Glutamatergic neuron (in vitro differentiated cells): ENCODE measurements at regions not wholly inside any gene's neighbourhood (a gene's known extent, or its start where the extent isn't known, plus 50 kb on each side); places are given as distances from the start of the nearest gene placed in this dataset.

Source experiments
- DNase-seq: peaks from one replicate; pipeline ENCODE4 v3.0.0; 2022
- H3K27ac Mint-ChIP-seq: one replicate; pipeline ENCODE4 v1.8.0; 2020; ENCODE audit warnings: mild to moderate bottlenecking, mixed read lengths, inconsistent platforms; ENCODE audit not compliant: unreplicated experiment
- H3K27me3 Mint-ChIP-seq: one replicate; pipeline ENCODE4 v1.8.0; 2020; ENCODE audit warnings: mild to moderate bottlenecking, moderate library complexity, mixed read lengths, inconsistent platforms; ENCODE audit not compliant: unreplicated experiment
- H3K36me3 Mint-ChIP-seq: one replicate; pipeline ENCODE4 v1.8.0; 2020; ENCODE audit warnings: mild to moderate bottlenecking, mixed read lengths, inconsistent platforms; ENCODE audit not compliant: unreplicated experiment
- H3K4me1 Mint-ChIP-seq: one replicate; pipeline ENCODE4 v1.8.0; 2020; ENCODE audit warnings: mild to moderate bottlenecking, low read depth, mixed read lengths, inconsistent platforms; ENCODE audit not compliant: unreplicated experiment
- H3K4me3 Mint-ChIP-seq: one replicate; pipeline ENCODE4 v1.8.0; 2020; ENCODE audit warnings: mild to moderate bottlenecking, mixed read lengths, inconsistent platforms; ENCODE audit not compliant: unreplicated experiment
- H3K9me3 Mint-ChIP-seq: one replicate; pipeline ENCODE4 v1.8.0; 2020; ENCODE audit warnings: mild to moderate bottlenecking, moderate library complexity, mixed read lengths, inconsistent platforms; ENCODE audit not compliant: unreplicated experiment
- TF ChIP-seq, protein P1 (sequence below): fragments of 200-600 bp; sonication (generic); IDR thresholded peaks from one replicate; pipeline ENCODE4 v1.5.0; 2021; ENCODE audit not compliant: partially characterized antibody, unreplicated experiment

DNA sequence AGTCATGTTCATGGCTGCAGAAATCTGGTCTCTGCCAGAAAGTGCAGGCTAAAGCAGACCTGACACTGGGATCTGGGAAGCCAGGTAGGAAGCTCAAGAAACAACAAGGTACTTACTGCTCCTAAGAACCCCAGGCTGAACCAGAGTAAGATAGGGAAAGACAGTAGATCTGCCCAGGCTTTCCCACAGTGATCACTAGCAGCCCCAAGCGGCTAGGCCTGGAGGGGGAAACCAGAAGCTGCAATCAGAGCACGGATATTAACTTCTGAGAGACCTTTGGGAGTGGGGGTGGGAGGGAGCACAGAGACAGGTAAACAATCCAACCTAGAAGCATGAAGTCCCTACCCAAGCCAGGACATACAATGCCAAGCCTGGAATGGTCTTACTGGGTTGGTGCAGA, 135.2 kb upstream of the C11orf58 start:
- Mint-ChIP-seq H3K4me3 (peak overlapping the region; percentile 78), H3K27ac (no peak overlapping the region), H3K27me3 (peaks cover 16% of the 10 kb centered on the region), H3K9me3 (peaks cover 5% of the 10 kb centered on the region), H3K4me1 (peaks cover 5% of the 10 kb centered on the region), H3K36me3 (no peaks in the 10 kb centered on the region)
- no peak for DNase-seq
- TF ChIP-seq, protein P1, sequence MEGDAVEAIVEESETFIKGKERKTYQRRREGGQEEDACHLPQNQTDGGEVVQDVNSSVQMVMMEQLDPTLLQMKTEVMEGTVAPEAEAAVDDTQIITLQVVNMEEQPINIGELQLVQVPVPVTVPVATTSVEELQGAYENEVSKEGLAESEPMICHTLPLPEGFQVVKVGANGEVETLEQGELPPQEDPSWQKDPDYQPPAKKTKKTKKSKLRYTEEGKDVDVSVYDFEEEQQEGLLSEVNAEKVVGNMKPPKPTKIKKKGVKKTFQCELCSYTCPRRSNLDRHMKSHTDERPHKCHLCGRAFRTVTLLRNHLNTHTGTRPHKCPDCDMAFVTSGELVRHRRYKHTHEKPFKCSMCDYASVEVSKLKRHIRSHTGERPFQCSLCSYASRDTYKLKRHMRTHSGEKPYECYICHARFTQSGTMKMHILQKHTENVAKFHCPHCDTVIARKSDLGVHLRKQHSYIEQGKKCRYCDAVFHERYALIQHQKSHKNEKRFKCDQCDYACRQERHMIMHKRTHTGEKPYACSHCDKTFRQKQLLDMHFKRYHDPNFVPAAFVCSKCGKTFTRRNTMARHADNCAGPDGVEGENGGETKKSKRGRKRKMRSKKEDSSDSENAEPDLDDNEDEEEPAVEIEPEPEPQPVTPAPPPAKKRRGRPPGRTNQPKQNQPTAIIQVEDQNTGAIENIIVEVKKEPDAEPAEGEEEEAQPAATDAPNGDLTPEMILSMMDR: no peak

DNA sequence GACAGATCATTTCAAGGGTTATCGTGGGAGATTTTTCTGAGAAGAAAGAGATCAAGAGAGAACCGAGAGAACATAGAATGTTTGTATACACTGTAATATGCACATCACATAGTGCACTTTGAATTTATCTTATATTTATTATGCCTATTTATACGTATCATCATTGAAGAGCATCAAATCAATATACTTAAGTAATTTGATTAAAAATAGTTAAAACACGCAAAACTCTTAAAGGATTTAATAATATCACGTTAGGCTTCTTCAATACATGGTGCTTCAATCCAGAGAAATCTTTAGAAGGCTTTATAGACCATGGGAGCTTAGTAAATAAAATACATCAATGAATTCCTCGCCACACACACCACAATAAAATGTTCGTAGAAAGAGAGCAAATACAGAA, 139.5 kb upstream of the C11orf58 start:
- TF ChIP-seq, protein P1: no peak
- no peak overlapping the region for H3K27ac Mint-ChIP-seq
- no peak overlapping the region for H3K4me3 Mint-ChIP-seq
- no peaks in the 10 kb centered on the region for H3K36me3 Mint-ChIP-seq
- DNase-seq: no peak
- H3K4me1 Mint-ChIP-seq: no peaks in the 10 kb centered on the region
- H3K27me3 Mint-ChIP-seq: peaks cover 9% of the 10 kb centered on the region
- H3K9me3 Mint-ChIP-seq: peaks cover 3% of the 10 kb centered on the region

DNA sequence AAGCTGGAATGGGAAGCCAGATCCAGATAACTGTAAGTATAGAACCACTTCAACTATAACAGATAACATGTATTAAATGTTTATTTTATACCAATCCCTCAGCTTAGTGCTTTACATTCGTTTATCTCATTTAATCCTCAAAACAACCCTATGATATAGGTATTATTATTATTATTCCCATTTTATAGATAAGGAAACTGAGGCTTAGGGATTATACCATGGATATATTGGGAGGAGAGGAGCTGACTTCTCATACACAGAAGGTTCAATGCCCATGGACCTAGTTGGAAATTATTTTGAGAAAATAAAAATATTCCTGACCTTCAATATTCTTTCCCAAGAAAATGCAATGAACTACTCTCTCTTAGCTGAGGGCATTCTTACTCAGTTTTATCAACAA, 140.4 kb upstream of the C11orf58 start:
- DNase-seq: no peak
- peaks cover 3% of the 10 kb centered on the region for H3K9me3 Mint-ChIP-seq
- H3K36me3 Mint-ChIP-seq: no peaks in the 10 kb centered on the region
- no peaks in the 10 kb centered on the region for H3K4me1 Mint-ChIP-seq
- no peak overlapping the region for H3K4me3 Mint-ChIP-seq
- TF ChIP-seq, protein P1: no peak
- no peak overlapping the region for H3K27ac Mint-ChIP-seq
- H3K27me3 Mint-ChIP-seq: peaks cover 7% of the 10 kb centered on the region

DNA sequence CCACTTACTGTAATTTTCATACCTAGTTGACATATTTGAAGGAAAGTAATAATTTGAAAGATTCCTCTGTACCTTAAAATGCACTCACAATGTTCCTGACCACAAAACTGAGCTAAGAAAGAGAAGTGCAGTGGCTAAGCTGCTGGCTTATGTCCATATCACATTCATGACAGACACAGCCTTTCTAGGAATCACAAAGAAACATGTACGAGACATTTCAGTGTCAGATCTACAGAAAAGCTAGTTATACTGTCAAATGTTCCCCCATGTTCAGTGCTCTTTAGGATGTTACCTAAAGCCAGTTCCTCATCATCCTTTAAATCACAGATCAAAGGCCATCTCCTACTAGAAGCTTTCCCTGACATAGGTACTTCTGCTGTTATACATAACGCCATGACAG, 142.2 kb upstream of the C11orf58 start:
- DNase-seq: no peak
- H3K36me3 Mint-ChIP-seq: no peaks in the 10 kb centered on the region
- TF ChIP-seq, protein P1: no peak
- no peaks in the 10 kb centered on the region for H3K4me1 Mint-ChIP-seq
- no peaks in the 10 kb centered on the region for H3K27me3 Mint-ChIP-seq
- no peak overlapping the region for H3K4me3 Mint-ChIP-seq
- no peak overlapping the region for H3K27ac Mint-ChIP-seq
- H3K9me3 Mint-ChIP-seq: no peaks in the 10 kb centered on the region

DNA sequence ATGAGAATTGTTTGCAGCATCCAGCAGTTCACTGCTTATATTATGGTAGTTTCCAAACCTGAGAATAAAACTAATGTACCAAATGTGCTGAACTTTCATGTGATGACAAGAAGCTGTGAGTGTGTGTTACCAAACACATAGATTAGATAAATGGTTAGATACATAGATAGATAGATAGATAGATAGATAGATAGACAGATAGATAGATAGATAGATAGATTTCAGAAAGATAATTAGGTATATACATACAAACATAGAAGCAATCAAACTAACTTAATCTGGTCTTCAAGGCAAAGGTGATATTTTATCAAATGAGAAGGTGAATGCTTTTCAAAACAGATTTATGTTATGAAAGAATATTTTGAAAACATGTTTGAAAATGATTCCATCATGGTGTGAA, 147.3 kb upstream of the C11orf58 start:
- Mint-ChIP-seq H3K4me1 (no peaks in the 10 kb centered on the region), H3K4me3 (no peak overlapping the region), H3K27ac (no peak overlapping the region), H3K9me3 (no peaks in the 10 kb centered on the region), H3K27me3 (peaks cover under 1% of the 10 kb centered on the region), H3K36me3 (no peaks in the 10 kb centered on the region)
- DNase-seq: no peak
- TF ChIP-seq, protein P1: no peak
